HG03103 (cell line): ENCODE measurements at regions not wholly inside any gene's neighbourhood (a gene's known extent, or its start where the extent isn't known, plus 50 kb on each side); places are given as distances from the start of the nearest gene placed in this dataset.

Experiments used
- ATAC-seq: cut with Tn5 transposase; IDR thresholded peaks from one replicate; pipeline ENCODE4 v1.9.1; 2021; ENCODE audit warnings: low read depth; ENCODE audit not compliant: unreplicated experiment

DNA sequence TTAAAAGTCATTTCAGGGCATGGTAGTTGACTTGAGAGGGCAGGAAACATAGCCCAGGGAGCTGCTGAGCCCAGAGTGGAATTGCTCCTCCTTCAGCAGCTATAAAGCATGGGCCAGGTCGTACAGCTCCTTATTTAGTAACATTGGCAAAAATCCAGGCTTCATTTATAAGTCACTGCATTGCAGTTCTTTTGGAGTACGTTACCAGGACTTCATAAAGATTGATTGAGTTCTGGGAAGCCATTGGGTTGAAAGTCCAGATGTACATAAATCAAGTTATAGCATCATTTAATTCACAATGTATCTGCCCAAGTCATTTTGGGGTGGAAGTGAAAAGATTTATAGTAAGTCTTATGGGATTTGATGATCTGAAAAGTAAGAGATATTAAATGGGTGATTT is 53.0 kb upstream of the ANKEF1 start:
- ATAC-seq, result no peak

DNA sequence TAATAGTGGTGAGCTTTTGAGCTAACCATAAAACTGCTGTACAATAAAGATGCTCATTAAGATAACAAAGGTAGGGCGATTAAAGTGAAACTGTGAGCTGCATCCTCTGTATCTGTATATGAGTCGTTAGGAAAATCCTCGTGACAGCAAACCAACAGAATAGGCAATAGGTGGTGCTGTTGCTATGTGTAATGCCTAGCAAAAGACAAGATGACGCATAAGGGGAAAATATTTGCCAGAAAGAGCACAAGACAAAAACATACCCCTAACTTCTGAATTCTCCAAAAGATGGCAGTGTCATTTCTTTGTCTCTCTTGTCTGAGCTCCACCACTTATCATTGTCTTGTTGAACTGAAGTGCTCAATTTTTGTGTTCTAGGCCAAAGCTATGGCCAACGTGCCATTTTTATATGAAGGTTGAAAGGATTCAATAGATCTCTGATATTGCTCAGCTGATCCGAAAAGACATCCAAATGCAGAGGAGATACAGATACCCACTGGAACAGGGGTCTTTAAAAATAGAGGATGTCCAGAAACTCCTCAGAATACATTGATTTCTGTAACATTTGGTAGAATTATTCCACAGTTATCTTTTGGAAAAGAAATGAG is 56.3 kb upstream of the ANKEF1 start:
- ATAC-seq, result peak; percentile 98

- ATAC-seq, result no peak
Observed at GRCh38 chr20:9977629-9978028, 57.2 kb upstream of the ANKEF1 start.

GRCh38 chr20:9974324-9974723 is 60.5 kb upstream of the ANKEF1 start:
- no peak for ATAC-seq

DNA sequence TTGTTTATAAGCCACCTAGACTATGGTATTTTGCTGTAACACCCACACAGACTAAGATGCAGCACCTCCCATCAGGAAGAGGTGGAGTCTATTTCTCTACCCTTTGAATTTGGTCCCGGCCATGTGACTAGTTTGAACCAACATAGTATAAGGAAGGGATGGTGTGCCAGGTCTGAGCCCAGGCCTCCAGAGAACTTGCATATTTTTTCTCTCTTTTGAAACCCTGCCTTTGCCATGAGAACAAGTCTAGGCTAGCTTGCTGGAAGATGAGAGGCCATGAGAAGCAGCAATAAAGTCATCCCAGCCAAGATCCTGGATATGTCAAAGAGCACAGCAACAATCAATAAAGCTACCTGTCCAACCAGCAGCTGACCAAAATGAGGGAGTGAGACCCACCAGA is 63.0 kb upstream of the ANKEF1 start:
- no peak for ATAC-seq

- ATAC-seq, result no peak
Observed at GRCh38 chr20:9969626-9970025, 65.2 kb upstream of the ANKEF1 start.

- no peak for ATAC-seq
Observed at GRCh38 chr20:9968015-9968414, 66.8 kb upstream of the ANKEF1 start.

GRCh38 chr20:9966966-9967365 is 67.8 kb upstream of the ANKEF1 start:
- no peak for ATAC-seq

DNA sequence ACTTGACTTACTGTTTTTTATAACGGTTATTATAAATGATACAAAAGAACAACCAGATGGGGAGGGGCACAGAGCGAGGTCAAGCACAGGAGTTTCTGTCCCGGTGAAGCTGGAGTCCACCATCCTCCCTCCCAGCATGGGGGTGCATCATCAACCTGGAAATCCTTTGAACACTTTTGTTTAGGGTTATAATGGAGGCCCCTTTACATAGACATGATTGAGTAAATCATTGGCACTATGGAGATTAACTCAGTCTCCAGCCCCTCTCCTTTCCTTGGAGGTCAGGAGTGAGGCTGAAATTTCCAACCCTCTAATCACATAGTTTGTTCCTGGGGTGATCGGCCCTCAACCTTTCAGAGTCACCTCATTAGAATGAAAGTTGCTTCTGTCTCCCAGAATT is 71.8 kb upstream of the ANKEF1 start:
- no peak for ATAC-seq

DNA sequence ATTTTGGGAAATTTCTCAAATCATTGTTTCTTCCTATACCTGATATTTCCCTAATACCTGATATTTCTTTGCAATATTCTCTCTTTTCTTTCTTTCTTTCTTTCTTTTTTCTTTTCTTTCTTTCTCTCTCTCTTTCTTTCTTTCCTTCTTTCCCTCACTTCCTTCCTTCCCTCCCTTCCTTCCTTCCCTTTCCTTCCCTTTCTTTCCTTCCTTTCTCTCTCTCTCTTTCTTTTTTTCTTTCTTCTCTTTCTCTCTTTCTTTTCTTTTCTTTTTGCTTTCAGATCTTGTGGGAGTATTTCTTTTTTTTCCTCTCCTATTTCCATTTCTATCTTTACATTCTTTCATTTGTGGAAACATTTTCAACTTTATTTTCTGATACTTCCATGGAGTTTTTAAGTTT is 76.1 kb upstream of the ANKEF1 start:
- ATAC-seq, result no peak

DNA sequence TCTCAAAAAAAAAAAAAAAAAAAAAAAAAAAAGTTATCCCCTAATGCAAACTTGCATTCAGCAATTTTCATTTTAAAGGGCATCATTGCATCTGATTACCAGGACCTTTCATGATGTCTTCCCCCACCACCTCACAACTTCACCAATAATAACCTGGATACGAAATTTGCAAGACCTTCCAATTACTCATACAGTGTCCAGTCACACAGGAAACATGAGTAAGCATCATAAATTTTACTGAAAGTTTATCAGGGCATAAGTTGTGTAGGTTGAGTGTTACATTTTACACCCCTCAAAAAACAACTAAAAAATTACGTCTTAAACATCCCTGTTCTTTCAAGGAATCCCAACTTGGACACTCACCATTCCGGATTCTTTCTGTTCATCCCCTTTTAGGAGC is 79.1 kb upstream of the ANKEF1 start:
- no peak for ATAC-seq

- ATAC-seq, result no peak
Observed at GRCh38 chr20:9949563-9949962, 85.2 kb upstream of the ANKEF1 start.

- ATAC-seq, result no peak
Observed at GRCh38 chr20:9945408-9945807, 89.4 kb upstream of the ANKEF1 start.

GRCh38 chr20:9942736-9943135 is 92.1 kb upstream of the ANKEF1 start:
- ATAC-seq, result no peak

DNA sequence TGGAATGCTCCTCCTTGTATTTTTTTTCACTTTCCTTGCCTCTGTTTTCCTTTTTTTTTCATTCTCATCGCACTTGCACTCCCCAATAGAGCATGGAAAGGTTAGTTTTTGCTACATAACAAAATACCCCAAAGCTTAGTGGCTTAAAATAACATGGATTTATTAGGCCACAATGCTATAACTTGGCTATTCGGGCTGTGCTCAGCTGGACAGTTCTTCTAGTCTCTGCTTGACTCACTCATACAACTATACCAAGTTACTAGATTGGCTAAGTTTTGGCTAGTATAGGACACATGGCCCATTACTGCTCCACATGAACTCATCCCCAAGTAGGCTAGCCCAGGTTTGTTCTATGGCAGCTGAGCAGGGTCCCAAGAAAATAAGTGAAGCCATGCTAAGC is 94.5 kb upstream of the ANKEF1 start:
- ATAC-seq, result no peak

DNA sequence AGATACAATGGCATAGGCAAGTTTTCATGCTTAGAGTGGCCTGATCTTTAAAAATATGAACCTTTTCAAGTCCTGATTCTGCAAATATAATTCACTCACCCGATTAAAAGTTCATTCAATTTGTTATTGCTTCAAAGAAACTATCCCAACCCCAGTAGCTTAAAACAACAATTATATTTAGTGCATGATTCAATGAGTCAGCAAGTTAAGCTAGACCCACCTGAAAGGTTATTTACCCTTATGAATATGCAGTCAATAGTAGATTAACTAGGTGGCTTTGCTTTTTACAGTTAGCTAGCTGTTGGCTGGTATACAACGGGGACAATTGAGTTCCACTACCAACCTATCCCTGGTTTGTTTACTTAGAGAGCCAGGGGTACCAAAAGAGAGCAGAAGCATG is 95.6 kb upstream of the ANKEF1 start:
- no peak for ATAC-seq

GRCh38 chr20:9935285-9935684 is 96.4 kb upstream of the PAK5 start:
- no peak for ATAC-seq

GRCh38 chr20:9930142-9930541 is 91.3 kb upstream of the PAK5 start:
- ATAC-seq, result no peak

GRCh38 chr20:9928955-9929354 is 90.1 kb upstream of the PAK5 start:
- no peak for ATAC-seq

- ATAC-seq, result peak; percentile 74
Observed at GRCh38 chr20:9928281-9928737, 89.4 kb upstream of the PAK5 start.

DNA sequence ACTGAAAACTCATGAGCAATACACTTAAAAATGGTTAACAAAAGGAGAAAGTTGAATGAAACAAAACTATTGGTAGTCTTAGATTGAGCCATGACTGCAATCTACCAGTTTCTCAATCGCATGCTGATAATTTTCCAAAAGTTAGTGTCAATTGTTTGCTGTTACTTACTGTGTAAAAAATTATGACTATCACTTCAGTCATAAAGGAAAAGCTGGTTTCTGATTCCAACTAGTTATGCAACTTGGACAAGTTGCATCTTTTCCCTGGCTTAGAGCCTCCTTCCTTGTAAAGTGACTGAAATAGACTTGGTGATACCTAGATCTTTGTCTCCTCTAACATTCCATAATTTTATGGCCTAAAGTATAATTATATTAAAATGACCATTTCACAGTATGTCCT is 88.3 kb upstream of the PAK5 start:
- no peak for ATAC-seq

DNA sequence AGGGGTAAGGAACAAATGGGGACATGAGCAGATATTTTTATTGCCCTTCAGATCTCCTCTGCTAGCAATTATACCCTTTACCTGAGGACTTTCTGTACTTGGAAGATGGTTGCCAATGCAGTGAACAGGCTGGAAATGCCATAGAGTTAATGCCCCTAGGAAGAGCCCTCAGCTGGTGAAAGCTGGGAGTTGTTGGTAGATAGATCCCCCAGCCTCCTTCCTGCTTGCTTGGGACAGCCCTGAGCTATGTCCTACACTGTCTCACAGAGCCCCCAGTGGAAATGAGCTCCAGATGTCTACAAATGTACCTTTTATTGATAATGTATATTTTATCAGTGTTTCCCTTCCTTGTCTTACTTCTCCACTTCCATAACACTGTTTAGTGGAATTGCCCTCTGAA is 87.6 kb upstream of the PAK5 start:
- no peak for ATAC-seq

- no peak for ATAC-seq
Observed at GRCh38 chr20:9926007-9926406, 87.1 kb upstream of the PAK5 start.
